Peyer's patch (tissue), 4 donors: ENCODE measurements at regions not wholly inside any gene's neighbourhood (a gene's known extent, or its start where the extent isn't known, plus 50 kb on each side); places are given as distances from the start of the nearest gene placed in this dataset.
"Not testable (repeated sequence)": the region's sequence is repeated elsewhere in the genome, so short reads cannot be mapped to it uniquely, and the experiment has no call there.

Source experiments
- DNase-seq, 3 donors: peaks; one replicate each; pipeline ENCODE4 v3.0.0-alpha.2; 2017 to 2019
- H3K27ac ChIP-seq, 4 donors: fragments of 200-600 bp; sonication (generic); one replicate each; pipeline ENCODE4 v1.5.1; 2016 to 2019
- H3K27me3 ChIP-seq, 2 donors: fragments of 200-600 bp; sonication (generic); one replicate each; pipeline ENCODE4 v1.5.1; 2019
- H3K36me3 ChIP-seq, 3 donors: fragments of 200-600 bp; sonication (generic); one replicate each; pipeline ENCODE4 v1.5.1; 2016 to 2019
- H3K4me1 ChIP-seq, 4 donors: fragments of 200-600 bp; sonication (generic); one replicate each; pipeline ENCODE4 v1.5.1; 2016 to 2019
- H3K4me3 ChIP-seq, 4 donors: fragments of 200-600 bp; sonication (generic); 1 replicate in 3 of 4; 2 replicates in 1 of 4; pipeline ENCODE4 v1.5.1; 2016 to 2019; ENCODE audit warnings: mild to moderate bottlenecking in 1 of 4
- H3K9me3 ChIP-seq, 4 donors: fragments of 200-600 bp; sonication (generic); one replicate each; pipeline ENCODE4 v1.5.1; 2016 to 2019; ENCODE audit warnings: mild to moderate bottlenecking in 1 of 4
- CTCF ChIP-seq, 6 experiments: fragments of 450-650 bp in 4 of 6; fragments of 200-600 bp in 2 of 6; sonication (generic) in 1 of 6; IDR thresholded peaks; one replicate each; pipeline ENCODE4 v1.5.1; 2017 to 2019; ENCODE audit warnings: antibody characterized with exemption in 6 of 6, mild to moderate bottlenecking in 3 of 6, moderate library complexity in 1 of 6
- POLR2A ChIP-seq, 2 donors: fragments of 450-650 bp; IDR thresholded peaks; one replicate each; pipeline ENCODE4 v1.5.1; 2017; ENCODE audit warnings: antibody characterized with exemption in 2 of 2, mild to moderate bottlenecking in 2 of 2, moderate library complexity in 2 of 2

DNA sequence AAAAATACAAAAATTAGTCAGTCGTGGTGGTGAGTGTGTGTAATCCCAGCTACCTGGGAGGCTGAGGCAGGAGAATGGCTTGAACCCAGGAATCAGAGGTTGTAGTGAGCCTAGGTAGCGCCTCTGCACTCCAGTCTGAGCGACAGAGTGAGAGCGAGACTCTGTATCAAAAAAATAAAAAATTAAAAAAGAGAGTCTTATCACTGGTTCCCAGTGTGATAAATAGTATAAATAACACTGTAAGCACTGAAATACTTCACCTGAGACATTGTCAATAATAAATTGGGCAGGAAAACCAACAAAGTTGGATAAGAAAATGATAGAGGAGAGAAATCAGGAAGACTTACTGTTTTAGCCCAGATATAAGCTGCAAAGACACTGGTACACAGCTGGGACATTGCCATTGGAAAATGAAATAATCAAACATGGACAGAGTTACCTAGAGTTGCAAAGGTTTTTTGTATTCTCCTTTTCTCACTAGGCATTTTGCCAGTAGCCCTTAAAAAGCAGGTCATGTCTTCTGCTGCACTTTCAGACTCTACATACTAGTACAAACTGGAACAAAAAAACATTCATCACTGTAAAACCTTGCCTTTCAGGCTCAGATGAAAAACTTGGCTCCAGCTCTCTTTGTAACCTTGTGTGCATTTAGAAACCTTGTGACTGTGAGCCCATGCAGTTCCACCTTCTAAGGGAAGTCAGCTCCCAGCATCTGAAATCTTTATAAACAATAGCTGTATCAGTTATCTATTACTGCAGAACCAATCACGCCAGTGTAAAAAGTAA is 55.0 kb upstream of the PPP1R2C start:
- no peak for DNase-seq
- Histone ChIP-seq H3K4me3 (no peak overlapping the region), H3K36me3 (no peaks in the 10 kb centered on the region), H3K4me1 (no peaks in the 10 kb centered on the region), H3K27ac (no peak overlapping the region), H3K9me3 (no peaks in the 10 kb centered on the region), H3K27me3 (no peaks in the 10 kb centered on the region)
- TF ChIP-seq POLR2A (IDR thresholded peaks at IDR 0.05): no peak
- no peak for TF ChIP-seq CTCF (IDR thresholded peaks at IDR 0.05)

GRCh38 chrX:42833550-42833940 is 55.6 kb upstream of the PPP1R2C start:
- H3K4me1 ChIP-seq, H3K36me3 ChIP-seq, H3K27ac ChIP-seq, DNase-seq, H3K4me3 ChIP-seq, H3K9me3 ChIP-seq, H3K27me3 ChIP-seq: not testable (repeated sequence)

DNA sequence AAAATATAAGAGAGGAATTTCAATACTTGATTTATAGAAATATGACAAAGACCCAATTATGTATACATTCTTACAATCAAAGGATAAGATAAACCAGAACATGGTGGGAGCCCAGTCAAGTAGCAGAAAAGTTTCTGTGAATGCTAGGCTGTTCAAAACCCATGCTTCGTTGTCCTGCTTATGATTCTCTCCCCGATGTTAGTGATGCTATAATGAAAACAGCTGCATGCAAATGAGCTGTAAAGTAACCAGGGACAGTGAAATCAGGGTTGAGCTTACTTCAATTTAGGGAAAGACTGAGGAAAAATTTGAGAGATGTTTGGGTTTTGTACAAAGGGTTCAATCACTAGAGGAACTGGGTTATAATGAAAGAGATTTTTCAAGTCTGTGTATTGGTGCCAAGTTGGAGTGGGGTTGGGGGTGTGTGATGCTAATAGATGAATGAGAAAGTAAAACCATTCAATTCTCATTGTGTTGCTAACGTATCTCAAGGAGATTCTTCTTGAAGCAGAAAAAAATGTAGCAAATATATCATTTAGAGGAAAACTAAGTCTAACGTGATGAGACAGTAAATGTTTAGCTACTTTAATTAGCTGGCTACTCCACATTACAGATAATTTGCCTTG is 59.3 kb upstream of the PPP1R2C start:
- Histone ChIP-seq H3K4me3 (no peak overlapping the region), H3K36me3 (no peaks in the 10 kb centered on the region), H3K27ac (no peak overlapping the region), H3K4me1 (no peaks in the 10 kb centered on the region), H3K27me3 (no peaks in the 10 kb centered on the region), H3K9me3 (no peaks in the 10 kb centered on the region)
- no peak for DNase-seq
- TF ChIP-seq CTCF (IDR thresholded peaks at IDR 0.05) (no peak), POLR2A (IDR thresholded peaks at IDR 0.05) (no peak)

- no peaks in the 10 kb centered on the region for H3K36me3 ChIP-seq
- DNase-seq: no peak
- H3K4me1 ChIP-seq: no peaks in the 10 kb centered on the region
- TF ChIP-seq CTCF (IDR thresholded peaks at IDR 0.05) (no peak), POLR2A (IDR thresholded peaks at IDR 0.05) (no peak)
- H3K9me3 ChIP-seq: no peaks in the 10 kb centered on the region
- H3K27ac ChIP-seq: no peak overlapping the region
- no peaks in the 10 kb centered on the region for H3K27me3 ChIP-seq
- H3K4me3 ChIP-seq: no peak overlapping the region
These were observed 59.8 kb upstream of the PPP1R2C start for GRCh38 chrX:42837747-42838146.

- no peak for DNase-seq
- Histone ChIP-seq H3K36me3 (no peaks in the 10 kb centered on the region), H3K27me3 (no peaks in the 10 kb centered on the region), H3K27ac (no peak overlapping the region), H3K4me1 (no peaks in the 10 kb centered on the region), H3K4me3 (no peak overlapping the region), H3K9me3 (no peaks in the 10 kb centered on the region)
- TF ChIP-seq POLR2A (IDR thresholded peaks at IDR 0.05) (no peak), CTCF (IDR thresholded peaks at IDR 0.05) (no peak)
These were observed 61.7 kb upstream of the PPP1R2C start for GRCh38 chrX:42839632-42840031.

GRCh38 chrX:42846741-42847140 is 68.8 kb upstream of the PPP1R2C start:
- Histone ChIP-seq H3K27me3 (no peaks in the 10 kb centered on the region), H3K4me1 (no peaks in the 10 kb centered on the region), H3K36me3 (no peaks in the 10 kb centered on the region), H3K27ac (no peak overlapping the region), H3K9me3 (no peaks in the 10 kb centered on the region), H3K4me3 (no peak overlapping the region)
- no peak for DNase-seq
- TF ChIP-seq POLR2A (IDR thresholded peaks at IDR 0.05): no peak
- no peak for TF ChIP-seq CTCF (IDR thresholded peaks at IDR 0.05)
